ENCODE measurements at regions not wholly inside any gene's neighbourhood (a gene's known extent, or its start where the extent isn't known, plus 50 kb on each side); places are given as distances from the start of the nearest gene placed in this dataset.

GRCh38 chr19:20431826-20432225, 133.8 kb downstream of the ZNF737 start:
- no peak for TF ChIP-seq CTCF (IDR thresholded peaks at IDR 0.05)
- H3K27me3 ChIP-seq = no peaks in the 10 kb centered on the region

GRCh38 chr19:20423381-20424197, 142.0 kb downstream of the ZNF737 start:
- peak overlapping the region; percentile 77 to 87 for H3K27ac ChIP-seq

More at GRCh38 chr19:20431826-20432225, 133.8 kb downstream of the ZNF737 start:
- Histone ChIP-seq H3K4me1 (no peaks in the 10 kb centered on the region), H3K4me3 (no peak overlapping the region), H3K36me3 (no peaks in the 10 kb centered on the region), H3K27ac (no peak overlapping the region), H3K9me3 (no peaks in the 10 kb centered on the region)
- intact Hi-C loops (cut with DNase I) = no loop called here
- no peak for DNase-seq (ENCODE audit: low spot score in 2 of 2)

GRCh38 chr19:20422216-20423205, 143.1 kb downstream of the ZNF737 start:
- Histone ChIP-seq H3K27me3 (no peaks in the 10 kb centered on the region), H3K4me3 (peak overlapping the region; percentile 63 to 71), H3K27ac (peak overlapping the region; percentile 77 to 87), H3K9me3 (peaks cover 0 to 5% of the 10 kb centered on the region in 2 donors), H3K4me1 (peaks cover 0 to 3% of the 10 kb centered on the region in 2 donors), H3K36me3 (no peaks in the 10 kb centered on the region)
- intact Hi-C loops (cut with DNase I) = loop anchor here (5.0 to 10.0 kb wide), 4 partner anchors 240 to 1082 kb away; partner anchors contain the start of genes ATP13A1, ZNF101, ZNF429 and ZNF486
- no peak for TF ChIP-seq CTCF (IDR thresholded peaks at IDR 0.05)
- no peak for DNase-seq (ENCODE audit: low spot score in 2 of 2)

More at GRCh38 chr19:20423381-20424197, 142.0 kb downstream of the ZNF737 start:
- peaks cover 0 to 3% of the 10 kb centered on the region in 2 donors for H3K4me1 ChIP-seq
- peak; percentile 26 to 80 for DNase-seq (ENCODE audit: low spot score in 2 of 2)
- H3K4me3 ChIP-seq = peak overlapping the region; percentile 63 to 71
- TF ChIP-seq CTCF (IDR thresholded peaks at IDR 0.05) = no peak
- no peaks in the 10 kb centered on the region for H3K27me3 ChIP-seq
- intact Hi-C loops (cut with DNase I) = loop anchor here (5.0 to 10.0 kb wide), 4 partner anchors 239 to 1081 kb away; partner anchors contain the start of genes ATP13A1, ZNF101, ZNF429 and ZNF486
- H3K9me3 ChIP-seq = peaks cover 0 to 5% of the 10 kb centered on the region in 2 donors
- no peaks in the 10 kb centered on the region for H3K36me3 ChIP-seq

DNA sequence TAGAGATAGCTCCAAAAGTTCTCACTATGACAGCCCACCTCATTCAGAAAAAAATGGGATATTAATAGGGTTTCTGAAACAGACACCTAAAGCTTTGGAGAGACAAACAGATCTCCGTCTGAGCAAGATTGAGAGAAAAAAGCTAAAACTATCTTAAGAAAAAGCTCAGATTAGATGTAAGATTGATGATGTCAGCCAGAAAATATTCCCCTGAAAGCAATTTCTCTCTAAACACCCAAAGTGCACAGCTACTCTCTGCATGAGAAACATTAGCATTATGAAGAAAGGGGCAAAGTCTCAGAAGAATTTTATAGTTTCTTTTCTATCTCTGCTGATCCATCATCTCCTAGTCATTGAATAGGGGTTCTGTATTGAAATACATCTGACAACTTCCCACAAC, 148.9 kb downstream of the ZNF737 start:
- no peak overlapping the region for H3K4me3 ChIP-seq
- DNase-seq (ENCODE audit: low spot score in 2 of 2) = no peak
- H3K27ac ChIP-seq = no peak overlapping the region
- no peaks in the 10 kb centered on the region for H3K36me3 ChIP-seq
- H3K27me3 ChIP-seq = no peaks in the 10 kb centered on the region
- H3K4me1 ChIP-seq = no peaks in the 10 kb centered on the region
- peaks cover 0 to 5% of the 10 kb centered on the region in 2 donors for H3K9me3 ChIP-seq
- intact Hi-C loops (cut with DNase I) = no loop called here
- TF ChIP-seq CTCF (IDR thresholded peaks at IDR 0.05) = no peak

DNA sequence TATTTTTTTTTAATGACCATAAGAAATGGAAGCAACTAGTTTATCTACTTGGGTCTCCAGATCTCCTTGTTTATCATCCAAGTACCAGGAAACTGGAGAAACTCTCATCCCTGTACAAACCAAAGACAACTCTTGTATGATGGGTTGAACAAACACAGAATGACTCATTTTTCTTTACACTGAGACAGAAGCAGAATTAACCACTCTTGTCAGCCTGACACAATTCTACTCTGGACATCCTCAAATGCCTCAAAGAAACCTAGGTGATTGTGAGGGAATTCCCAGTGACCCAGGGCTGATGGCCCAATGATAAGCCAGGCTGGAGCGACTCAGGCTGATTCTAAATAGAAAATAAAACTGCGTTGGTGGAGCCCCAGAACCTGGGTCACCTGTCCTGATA, 151.5 kb downstream of the ZNF737 start:
- no peaks in the 10 kb centered on the region for H3K4me1 ChIP-seq
- no peak for TF ChIP-seq CTCF (IDR thresholded peaks at IDR 0.05)
- intact Hi-C loops (cut with DNase I) = no loop called here

More for the DNA sequence above, 151.5 kb downstream of the ZNF737 start:
- Histone ChIP-seq H3K4me3 (no peak overlapping the region), H3K36me3 (no peaks in the 10 kb centered on the region), H3K27ac (no peak overlapping the region), H3K9me3 (no peaks in the 10 kb centered on the region), H3K27me3 (no peaks in the 10 kb centered on the region)
- no peak for DNase-seq (ENCODE audit: low spot score in 2 of 2)
